ENCODE measurements at regions not wholly inside any gene's neighbourhood (a gene's known extent, or its start where the extent isn't known, plus 50 kb on each side); places are given as distances from the start of the nearest gene placed in this dataset.

DNA sequence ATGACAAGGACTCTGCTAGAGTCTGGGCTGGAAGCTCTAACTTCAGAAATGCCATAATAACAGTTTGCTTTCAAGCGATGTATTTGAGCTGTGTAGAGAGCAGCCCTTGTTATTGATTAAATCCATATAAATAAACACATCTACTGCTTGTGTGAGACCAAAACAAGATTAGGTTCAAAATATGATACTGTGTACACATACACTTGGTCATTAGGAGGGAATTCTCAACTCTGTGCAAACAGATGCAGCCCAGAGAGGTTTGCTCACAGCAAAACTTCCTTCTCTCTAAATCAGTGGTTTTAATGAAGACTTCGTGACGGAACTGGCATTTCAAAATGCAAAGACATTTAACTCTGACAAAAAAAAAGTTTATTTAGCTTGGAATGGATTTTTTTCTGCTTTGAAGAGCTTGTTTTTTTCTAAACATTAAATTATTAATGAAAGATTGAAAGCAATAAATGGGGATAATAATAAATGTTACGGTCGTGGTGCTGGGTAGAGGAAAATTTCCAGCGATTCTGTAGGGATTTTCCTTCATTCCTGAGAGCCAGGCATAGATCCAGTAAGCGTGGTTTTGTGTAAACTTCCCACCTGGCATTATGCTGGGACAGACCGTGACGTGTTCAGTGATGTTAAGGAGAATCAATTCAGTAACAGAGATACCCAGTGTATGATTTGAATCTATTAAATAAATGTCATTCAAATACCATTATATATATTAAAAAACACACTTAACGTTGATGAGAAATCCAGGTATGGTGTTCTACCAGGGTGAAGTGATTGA is 213.7 kb downstream of the TEX29 start:
- Histone ChIP-seq H3K4me2 (ENCODE audit: insufficient read depth, low read length) (no peak overlapping the region), H3K4me1 (ENCODE audit: insufficient read depth, low read length) (no peaks in the 10 kb centered on the region), H4K20me1 (ENCODE audit: insufficient read depth, low read length) (no peaks in the 10 kb centered on the region), H3K27me3 (ENCODE audit: insufficient read depth, low read length) (no peaks in the 10 kb centered on the region), H3K4me3 (ENCODE audit: insufficient read depth, low read length) (no peak overlapping the region), H3K27ac (ENCODE audit: low read depth, low read length) (no peak overlapping the region), H3K9me3 (ENCODE audit: low read depth, low read length) (no peaks in the 10 kb centered on the region), H2AFZ (ENCODE audit: low read length) (no peak overlapping the region), H3K79me2 (ENCODE audit: insufficient read depth, low read length) (no peaks in the 10 kb centered on the region), H3K36me3 (ENCODE audit: insufficient read depth, low read length) (no peaks in the 10 kb centered on the region)
- DNase-seq (ENCODE audit: insufficient read length, low spot score, missing footprints): no peak
- TF ChIP-seq, protein P1, sequence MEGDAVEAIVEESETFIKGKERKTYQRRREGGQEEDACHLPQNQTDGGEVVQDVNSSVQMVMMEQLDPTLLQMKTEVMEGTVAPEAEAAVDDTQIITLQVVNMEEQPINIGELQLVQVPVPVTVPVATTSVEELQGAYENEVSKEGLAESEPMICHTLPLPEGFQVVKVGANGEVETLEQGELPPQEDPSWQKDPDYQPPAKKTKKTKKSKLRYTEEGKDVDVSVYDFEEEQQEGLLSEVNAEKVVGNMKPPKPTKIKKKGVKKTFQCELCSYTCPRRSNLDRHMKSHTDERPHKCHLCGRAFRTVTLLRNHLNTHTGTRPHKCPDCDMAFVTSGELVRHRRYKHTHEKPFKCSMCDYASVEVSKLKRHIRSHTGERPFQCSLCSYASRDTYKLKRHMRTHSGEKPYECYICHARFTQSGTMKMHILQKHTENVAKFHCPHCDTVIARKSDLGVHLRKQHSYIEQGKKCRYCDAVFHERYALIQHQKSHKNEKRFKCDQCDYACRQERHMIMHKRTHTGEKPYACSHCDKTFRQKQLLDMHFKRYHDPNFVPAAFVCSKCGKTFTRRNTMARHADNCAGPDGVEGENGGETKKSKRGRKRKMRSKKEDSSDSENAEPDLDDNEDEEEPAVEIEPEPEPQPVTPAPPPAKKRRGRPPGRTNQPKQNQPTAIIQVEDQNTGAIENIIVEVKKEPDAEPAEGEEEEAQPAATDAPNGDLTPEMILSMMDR (IDR thresholded peaks at IDR 0.05; ENCODE audit: extremely low read depth, low read depth, low read length): no peak

DNA sequence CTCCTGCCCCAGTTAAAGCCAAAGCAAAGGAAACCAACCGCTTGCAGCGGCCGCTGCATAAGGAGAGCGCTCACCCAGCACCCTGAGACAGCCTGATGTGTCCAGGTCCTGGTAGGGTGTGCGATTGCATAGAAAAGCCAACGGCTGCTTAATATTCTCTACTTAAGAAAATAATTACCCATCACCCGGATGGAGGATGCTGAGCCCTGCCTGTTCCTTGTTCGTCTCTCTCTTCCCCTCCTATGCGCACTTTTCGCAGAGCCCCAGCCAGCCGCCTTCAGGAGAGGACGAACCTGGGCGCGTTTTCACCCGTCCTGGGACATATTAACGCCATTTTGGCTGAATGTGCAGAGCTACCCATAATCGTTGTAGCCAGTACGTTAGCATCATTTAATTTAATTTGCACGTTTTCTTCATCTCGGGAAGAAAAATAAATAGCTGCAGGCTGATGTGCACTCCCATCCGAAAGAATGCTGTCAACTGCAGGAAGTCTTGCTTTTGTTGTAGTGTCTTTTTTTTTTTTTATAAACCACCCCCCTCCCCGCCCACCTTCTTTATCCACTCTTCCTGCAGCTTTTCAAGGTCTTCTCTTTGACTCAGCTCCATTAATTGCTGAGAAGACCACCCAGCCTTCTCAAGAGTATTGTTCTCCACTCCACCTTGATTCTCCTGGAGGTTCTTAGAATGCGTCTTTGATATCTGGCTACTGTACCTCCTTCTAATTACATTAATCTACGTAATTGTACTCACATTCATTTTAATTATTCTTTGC is 214.5 kb downstream of the TEX29 start:
- TF ChIP-seq, protein P1 (IDR thresholded peaks at IDR 0.05; ENCODE audit: extremely low read depth, low read depth, low read length): no peak
- H3K79me2 ChIP-seq (ENCODE audit: insufficient read depth, low read length): no peaks in the 10 kb centered on the region
- no peaks in the 10 kb centered on the region for H3K36me3 ChIP-seq (ENCODE audit: insufficient read depth, low read length)
- DNase-seq (ENCODE audit: insufficient read length, low spot score, missing footprints): no peak
- H3K27me3 ChIP-seq (ENCODE audit: insufficient read depth, low read length): no peaks in the 10 kb centered on the region
- H4K20me1 ChIP-seq (ENCODE audit: insufficient read depth, low read length): no peaks in the 10 kb centered on the region
- H3K4me3 ChIP-seq (ENCODE audit: insufficient read depth, low read length): no peak overlapping the region
- no peak overlapping the region for H2AFZ ChIP-seq (ENCODE audit: low read length)
- no peaks in the 10 kb centered on the region for H3K9me3 ChIP-seq (ENCODE audit: low read depth, low read length)
- H3K4me2 ChIP-seq (ENCODE audit: insufficient read depth, low read length): no peak overlapping the region
- H3K27ac ChIP-seq (ENCODE audit: low read depth, low read length): no peak overlapping the region
- no peaks in the 10 kb centered on the region for H3K4me1 ChIP-seq (ENCODE audit: insufficient read depth, low read length)

DNA sequence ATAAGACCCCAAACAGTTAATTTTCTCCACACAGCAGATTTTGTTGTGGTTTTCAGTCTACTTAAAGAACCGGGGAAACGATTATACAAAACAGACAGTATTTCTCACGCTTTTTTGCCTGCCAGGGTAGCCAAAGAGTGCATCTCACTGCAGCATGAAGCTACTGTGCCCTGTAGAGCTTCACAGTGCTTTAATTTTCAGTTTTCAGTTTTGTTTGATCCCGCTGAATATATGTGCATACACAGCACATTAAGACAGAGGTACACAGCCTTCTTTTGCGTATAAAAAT is 215.0 kb downstream of the TEX29 start:
- DNase-seq (ENCODE audit: insufficient read length, low spot score, missing footprints): no peak
- TF ChIP-seq, protein P1 (IDR thresholded peaks at IDR 0.05; ENCODE audit: extremely low read depth, low read depth, low read length): no peak
- Histone ChIP-seq H3K27me3 (ENCODE audit: insufficient read depth, low read length) (no peaks in the 10 kb centered on the region), H3K4me1 (ENCODE audit: insufficient read depth, low read length) (no peaks in the 10 kb centered on the region), H3K4me3 (ENCODE audit: insufficient read depth, low read length) (no peak overlapping the region), H3K4me2 (ENCODE audit: insufficient read depth, low read length) (no peak overlapping the region), H3K36me3 (ENCODE audit: insufficient read depth, low read length) (no peaks in the 10 kb centered on the region), H3K9me3 (ENCODE audit: low read depth, low read length) (no peaks in the 10 kb centered on the region), H3K79me2 (ENCODE audit: insufficient read depth, low read length) (no peaks in the 10 kb centered on the region), H2AFZ (ENCODE audit: low read length) (no peak overlapping the region), H3K27ac (ENCODE audit: low read depth, low read length) (no peak overlapping the region), H4K20me1 (ENCODE audit: insufficient read depth, low read length) (no peaks in the 10 kb centered on the region)

DNA sequence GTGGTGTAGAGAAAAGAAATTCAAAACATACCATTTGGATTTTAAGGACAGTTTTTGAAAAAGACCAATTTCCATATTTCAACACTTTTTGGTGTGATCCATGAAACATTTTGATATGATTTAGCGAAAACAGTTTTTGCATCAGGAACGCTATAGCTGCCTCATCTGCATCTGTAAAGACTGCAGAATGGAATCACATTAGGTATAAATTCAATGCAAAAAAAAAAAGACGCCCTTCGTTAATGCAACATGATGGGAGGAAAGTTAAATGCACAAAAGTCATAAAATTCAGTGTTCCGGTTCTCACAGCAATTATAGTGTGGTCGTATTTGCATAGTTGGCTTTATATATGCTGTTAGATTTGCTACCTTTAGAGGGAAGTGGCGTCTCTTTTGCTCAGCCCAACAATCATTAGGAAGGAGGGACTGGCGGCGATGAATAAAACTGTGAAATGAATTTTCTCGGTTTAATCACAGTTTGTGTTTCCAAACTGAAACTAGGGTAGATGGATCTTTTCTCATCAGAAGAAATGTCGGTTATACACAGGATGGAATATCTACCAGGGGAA is 215.7 kb downstream of the TEX29 start:
- Histone ChIP-seq H4K20me1 (ENCODE audit: insufficient read depth, low read length) (no peaks in the 10 kb centered on the region), H3K27ac (ENCODE audit: low read depth, low read length) (no peak overlapping the region), H3K9me3 (ENCODE audit: low read depth, low read length) (no peaks in the 10 kb centered on the region), H3K79me2 (ENCODE audit: insufficient read depth, low read length) (no peaks in the 10 kb centered on the region), H3K4me2 (ENCODE audit: insufficient read depth, low read length) (no peak overlapping the region), H3K36me3 (ENCODE audit: insufficient read depth, low read length) (no peaks in the 10 kb centered on the region), H3K4me3 (ENCODE audit: insufficient read depth, low read length) (no peak overlapping the region), H2AFZ (ENCODE audit: low read length) (no peak overlapping the region), H3K4me1 (ENCODE audit: insufficient read depth, low read length) (no peaks in the 10 kb centered on the region), H3K27me3 (ENCODE audit: insufficient read depth, low read length) (no peaks in the 10 kb centered on the region)
- TF ChIP-seq, protein P1 (IDR thresholded peaks at IDR 0.05; ENCODE audit: extremely low read depth, low read depth, low read length): no peak
- no peak for DNase-seq (ENCODE audit: insufficient read length, low spot score, missing footprints)
